GM12874 (cell line): ENCODE measurements at regions not wholly inside any gene's neighbourhood (a gene's known extent, or its start where the extent isn't known, plus 50 kb on each side); places are given as distances from the start of the nearest gene placed in this dataset.

Experiments used
- CTCF ChIP-seq: IDR thresholded peaks from 2 replicates; pipeline ENCODE4 v1.5.1; 2011; ENCODE audit warnings: low read depth, mild to moderate bottlenecking, control low read depth, low read length, moderate library complexity; ENCODE audit not compliant: insufficient read depth

- no peak for TF ChIP-seq CTCF
These were observed 678.1 kb upstream of the ID4 start for GRCh38 chr6:19159089-19159488.

- TF ChIP-seq CTCF, result no peak
These were observed 677.6 kb upstream of the ID4 start for GRCh38 chr6:19159561-19159960.

GRCh38 chr6:19160081-19160730 lies 677.0 kb upstream of the ID4 start:
- no peak for TF ChIP-seq CTCF

GRCh38 chr6:19167251-19167650 lies 669.9 kb upstream of the ID4 start:
- no peak for TF ChIP-seq CTCF

- no peak for TF ChIP-seq CTCF
These were observed 667.8 kb upstream of the ID4 start for GRCh38 chr6:19169366-19169765.

- TF ChIP-seq CTCF, result no peak
These were observed 662.1 kb upstream of the ID4 start for GRCh38 chr6:19175023-19175422.

- TF ChIP-seq CTCF, result no peak
These were observed 656.7 kb upstream of the ID4 start for GRCh38 chr6:19180348-19181072.
